OCI-LY1 (cell line): ENCODE measurements at regions not wholly inside any gene's neighbourhood (a gene's known extent, or its start where the extent isn't known, plus 50 kb on each side); places are given as distances from the start of the nearest gene placed in this dataset.

ENCODE experiments used
- H2AFZ ChIP-seq: fragments of 200-600 bp; sonication (generic), shearing (Covaris generic); 2 replicates; pipeline ENCODE4 v1.6.0; 2014; ENCODE audit warnings: antibody characterized with exemption, mild to moderate bottlenecking, low read length
- H3F3A ChIP-seq: fragments of 200-600 bp; sonication (generic), shearing (Covaris generic); 2 replicates; pipeline ENCODE4 v1.6.0; 2014; ENCODE audit warnings: mild to moderate bottlenecking, antibody characterized with exemption, low read length, moderate library complexity; ENCODE audit not compliant: insufficient read depth
- H3K27ac ChIP-seq: fragments of 200-600 bp; sonication (generic); 2 replicates; pipeline ENCODE4 v1.5.1; 2014; ENCODE audit warnings: low read length, mixed run types, mild to moderate bottlenecking, low read depth; ENCODE audit not compliant: poor library complexity, severe bottlenecking
- H3K27me3 ChIP-seq: fragments of 200-600 bp; sonication (generic); 2 replicates; pipeline ENCODE4 v1.6.0; 2014; ENCODE audit warnings: antibody characterized with exemption, mild to moderate bottlenecking, low read length, moderate library complexity; ENCODE audit not compliant: insufficient read depth
- H3K36me3 ChIP-seq: fragments of 200-600 bp; sonication (generic); 2 replicates; pipeline ENCODE4 v1.6.1; 2014; ENCODE audit warnings: mild to moderate bottlenecking, antibody characterized with exemption, low read length, moderate library complexity, mixed read lengths; ENCODE audit not compliant: insufficient read depth
- H3K4me1 ChIP-seq: fragments of 200-600 bp; sonication (generic); 2 replicates; pipeline ENCODE4 v1.5.1; 2014; ENCODE audit warnings: mild to moderate bottlenecking, low read length, moderate library complexity; ENCODE audit not compliant: insufficient read depth, severe bottlenecking
- H3K4me2 ChIP-seq: fragments of 200-600 bp; sonication (generic), shearing (Covaris generic); 2 replicates; pipeline ENCODE4 v1.6.1; 2014; ENCODE audit warnings: low read length
- H3K4me3 ChIP-seq: fragments of 200-600 bp; sonication (generic); 2 replicates; pipeline ENCODE4 v1.5.1; 2014; ENCODE audit warnings: low read length, low read depth, mild to moderate bottlenecking, mixed read lengths; ENCODE audit not compliant: poor library complexity, severe bottlenecking
- H3K79me2 ChIP-seq: fragments of 200-600 bp; shearing (Covaris generic); 2 replicates; pipeline ENCODE4 v1.6.1; 2016; ENCODE audit warnings: mixed run types, low read length, mixed read lengths; ENCODE audit not compliant: insufficient read depth
- H3K9ac ChIP-seq: fragments of 200-600 bp; sonication (generic), shearing (Covaris generic); 2 replicates; pipeline ENCODE4 v1.6.1; 2014; ENCODE audit warnings: mild to moderate bottlenecking, low read length, mixed read lengths
- H3K9me2 ChIP-seq: fragments of 200-600 bp; sonication (generic), shearing (Covaris generic); 2 replicates; pipeline ENCODE4 v1.6.1; 2014; ENCODE audit warnings: low read depth, mild to moderate bottlenecking, low read length, mixed read lengths
- H3K9me3 ChIP-seq: fragments of 200-600 bp; shearing (Covaris generic); 2 replicates; pipeline ENCODE4 v1.6.1; 2014; ENCODE audit warnings: low read length, mixed read lengths
- H4K20me1 ChIP-seq: fragments of 200-600 bp; sonication (generic), shearing (Covaris generic); 2 replicates; pipeline ENCODE4 v1.6.0; 2016; ENCODE audit warnings: mild to moderate bottlenecking, low read length; ENCODE audit not compliant: insufficient read depth
- EZH2 ChIP-seq: fragments of 200-600 bp; sonication (generic), shearing (Covaris generic); IDR thresholded peaks from 2 replicates; pipeline ENCODE4 v1.8.0; 2017; ENCODE audit warnings: borderline replicate concordance, mixed run types, mild to moderate bottlenecking, antibody characterized with exemption, low read length, moderate library complexity, mixed read lengths
- TF ChIP-seq, protein P1 (sequence below): fragments of 200-600 bp; sonication (generic), shearing (Covaris generic); IDR thresholded peaks from 2 replicates; pipeline ENCODE4 v1.5.1; 2017; ENCODE audit warnings: mild to moderate bottlenecking, antibody characterized with exemption, low read length, moderate library complexity, mixed read lengths

DNA sequence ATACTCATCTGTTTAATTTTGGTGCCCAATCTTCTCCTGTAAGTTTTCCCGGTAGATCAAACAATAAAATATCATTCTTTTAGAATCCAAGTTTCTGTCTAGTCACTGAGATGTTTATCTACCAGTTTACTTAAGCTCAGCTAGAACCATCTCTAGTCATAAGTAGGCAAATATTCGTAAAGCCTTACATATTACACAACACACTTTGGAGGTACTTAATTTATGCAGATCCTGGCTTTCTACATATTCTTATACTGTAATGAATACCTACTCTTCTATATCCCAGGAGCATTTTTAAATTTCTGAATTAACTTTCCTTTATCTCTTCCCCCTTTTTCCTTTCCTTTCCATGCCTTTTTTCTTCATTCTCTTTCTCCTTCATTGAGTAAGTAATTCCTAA is 185.9 kb upstream of the ZBTB20 start:
- Histone ChIP-seq H2AFZ (no peak overlapping the region), H3K9me3 (no peaks in the 10 kb centered on the region), H3K36me3 (no peaks in the 10 kb centered on the region), H3K27ac (no peak overlapping the region), H4K20me1 (no peaks in the 10 kb centered on the region), H3K4me3 (no peak overlapping the region), H3K27me3 (no peaks in the 10 kb centered on the region), H3K79me2 (no peaks in the 10 kb centered on the region), H3K9ac (no peak overlapping the region), H3K4me2 (no peak overlapping the region), H3F3A (no peaks in the 10 kb centered on the region), H3K4me1 (no peaks in the 10 kb centered on the region), H3K9me2 (no peaks in the 10 kb centered on the region)
- no peak for TF ChIP-seq EZH2

DNA sequence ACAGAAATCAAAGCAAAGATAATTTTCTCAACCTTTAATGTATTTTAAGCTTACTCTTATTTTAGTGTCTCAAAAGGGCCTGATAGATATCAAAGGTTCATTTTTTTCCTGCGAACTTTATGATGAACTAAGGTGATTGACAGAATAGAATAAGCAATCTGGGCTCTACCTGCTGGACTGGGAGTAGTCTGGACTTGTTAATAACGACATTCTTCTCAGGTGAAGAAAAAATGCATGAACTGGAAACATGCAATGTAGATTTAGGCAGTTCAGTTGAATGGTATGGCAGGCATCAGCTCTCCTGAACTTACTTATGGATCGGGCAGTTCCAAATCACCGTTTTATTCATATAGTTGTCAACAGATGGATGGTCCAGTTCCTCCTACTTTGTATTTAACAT is 189.7 kb upstream of the ZBTB20 start:
- H3K79me2 ChIP-seq = no peaks in the 10 kb centered on the region
- no peak overlapping the region for H3K4me3 ChIP-seq
- no peaks in the 10 kb centered on the region for H3F3A ChIP-seq
- H3K9ac ChIP-seq = no peak overlapping the region
- H2AFZ ChIP-seq = no peak overlapping the region
- no peaks in the 10 kb centered on the region for H3K9me3 ChIP-seq
- no peaks in the 10 kb centered on the region for H4K20me1 ChIP-seq
- no peaks in the 10 kb centered on the region for H3K27me3 ChIP-seq
- no peaks in the 10 kb centered on the region for H3K4me1 ChIP-seq
- H3K27ac ChIP-seq = no peak overlapping the region
- no peak overlapping the region for H3K4me2 ChIP-seq
- TF ChIP-seq, protein P1, sequence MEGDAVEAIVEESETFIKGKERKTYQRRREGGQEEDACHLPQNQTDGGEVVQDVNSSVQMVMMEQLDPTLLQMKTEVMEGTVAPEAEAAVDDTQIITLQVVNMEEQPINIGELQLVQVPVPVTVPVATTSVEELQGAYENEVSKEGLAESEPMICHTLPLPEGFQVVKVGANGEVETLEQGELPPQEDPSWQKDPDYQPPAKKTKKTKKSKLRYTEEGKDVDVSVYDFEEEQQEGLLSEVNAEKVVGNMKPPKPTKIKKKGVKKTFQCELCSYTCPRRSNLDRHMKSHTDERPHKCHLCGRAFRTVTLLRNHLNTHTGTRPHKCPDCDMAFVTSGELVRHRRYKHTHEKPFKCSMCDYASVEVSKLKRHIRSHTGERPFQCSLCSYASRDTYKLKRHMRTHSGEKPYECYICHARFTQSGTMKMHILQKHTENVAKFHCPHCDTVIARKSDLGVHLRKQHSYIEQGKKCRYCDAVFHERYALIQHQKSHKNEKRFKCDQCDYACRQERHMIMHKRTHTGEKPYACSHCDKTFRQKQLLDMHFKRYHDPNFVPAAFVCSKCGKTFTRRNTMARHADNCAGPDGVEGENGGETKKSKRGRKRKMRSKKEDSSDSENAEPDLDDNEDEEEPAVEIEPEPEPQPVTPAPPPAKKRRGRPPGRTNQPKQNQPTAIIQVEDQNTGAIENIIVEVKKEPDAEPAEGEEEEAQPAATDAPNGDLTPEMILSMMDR = no peak
- TF ChIP-seq EZH2 = no peak
- H3K9me2 ChIP-seq = no peaks in the 10 kb centered on the region
- no peaks in the 10 kb centered on the region for H3K36me3 ChIP-seq

- Histone ChIP-seq H3K4me2 (no peak overlapping the region), H3K4me3 (no peak overlapping the region), H3K27ac (no peak overlapping the region), H3K9me3 (no peaks in the 10 kb centered on the region), H2AFZ (no peak overlapping the region), H3K4me1 (no peaks in the 10 kb centered on the region), H4K20me1 (no peaks in the 10 kb centered on the region), H3K9ac (no peak overlapping the region), H3K27me3 (no peaks in the 10 kb centered on the region), H3K36me3 (no peaks in the 10 kb centered on the region), H3K79me2 (no peaks in the 10 kb centered on the region), H3F3A (no peaks in the 10 kb centered on the region), H3K9me2 (no peaks in the 10 kb centered on the region)
- TF ChIP-seq EZH2 = no peak
- TF ChIP-seq, protein P1 = no peak
Observed at GRCh38 chr3:115340586-115340985, 193.5 kb upstream of the ZBTB20 start.

GRCh38 chr3:115341208-115341607 is 194.1 kb upstream of the ZBTB20 start:
- Histone ChIP-seq H3K9ac (no peak overlapping the region), H3K4me1 (no peaks in the 10 kb centered on the region), H3K4me2 (no peak overlapping the region), H3K79me2 (no peaks in the 10 kb centered on the region), H4K20me1 (no peaks in the 10 kb centered on the region), H3K9me3 (no peaks in the 10 kb centered on the region), H3K27me3 (no peaks in the 10 kb centered on the region), H3K36me3 (no peaks in the 10 kb centered on the region), H3K27ac (no peak overlapping the region), H3F3A (no peaks in the 10 kb centered on the region), H3K4me3 (no peak overlapping the region), H3K9me2 (no peaks in the 10 kb centered on the region), H2AFZ (no peak overlapping the region)
- no peak for TF ChIP-seq EZH2
- TF ChIP-seq, protein P1 = no peak
